GM18868 (cell line): ENCODE measurements at regions not wholly inside any gene's neighbourhood (a gene's known extent, or its start where the extent isn't known, plus 50 kb on each side); places are given as distances from the start of the nearest gene placed in this dataset.

Experiments used
- ATAC-seq: cut with Tn5 transposase; IDR thresholded peaks from one replicate; pipeline ENCODE4 v1.9.1; 2021; ENCODE audit warnings: mild to moderate bottlenecking, moderate library complexity; ENCODE audit not compliant: unreplicated experiment

DNA sequence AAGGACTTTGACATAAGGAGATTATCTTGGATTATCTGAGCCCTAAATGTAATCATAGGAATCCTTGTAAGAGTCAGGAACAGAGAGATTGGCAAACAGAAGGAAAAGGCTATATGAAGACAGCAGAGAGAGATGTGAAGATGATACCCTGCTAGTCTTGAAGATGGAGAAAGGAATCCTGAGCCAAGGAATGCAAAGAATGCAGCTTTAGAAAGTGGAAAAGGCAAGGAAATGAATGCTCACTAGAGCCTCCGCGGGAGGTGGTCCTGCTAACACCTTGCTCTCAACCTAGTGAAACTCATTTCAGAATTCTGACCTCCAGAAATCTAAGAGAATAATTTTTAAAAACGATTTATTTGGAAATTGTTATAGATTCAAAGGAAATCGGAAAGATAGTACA, 117.1 kb downstream of the TBXT start:
- ATAC-seq: no peak

DNA sequence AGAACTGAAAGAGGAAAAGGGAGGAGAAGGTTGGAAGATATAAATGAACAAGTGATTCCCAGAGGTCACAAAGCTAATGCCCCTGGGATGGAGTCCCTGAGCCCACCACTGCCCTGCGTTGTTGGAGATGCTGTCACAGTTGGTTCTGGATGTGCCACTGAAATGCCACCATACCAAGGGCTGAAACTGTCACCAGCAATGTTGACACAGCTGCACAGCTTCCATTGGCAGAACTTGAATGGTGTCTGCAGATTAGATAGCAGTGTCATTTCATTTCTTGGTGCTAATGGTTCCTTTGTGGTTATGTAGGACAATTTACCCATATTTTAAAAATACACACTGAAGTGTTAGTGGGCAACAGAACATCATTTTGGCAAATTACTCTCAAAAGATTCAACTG, 120.7 kb downstream of the TBXT start:
- ATAC-seq: no peak

GRCh38 chr6:166046226-166046625, 121.4 kb downstream of the TBXT start:
- ATAC-seq: no peak

DNA sequence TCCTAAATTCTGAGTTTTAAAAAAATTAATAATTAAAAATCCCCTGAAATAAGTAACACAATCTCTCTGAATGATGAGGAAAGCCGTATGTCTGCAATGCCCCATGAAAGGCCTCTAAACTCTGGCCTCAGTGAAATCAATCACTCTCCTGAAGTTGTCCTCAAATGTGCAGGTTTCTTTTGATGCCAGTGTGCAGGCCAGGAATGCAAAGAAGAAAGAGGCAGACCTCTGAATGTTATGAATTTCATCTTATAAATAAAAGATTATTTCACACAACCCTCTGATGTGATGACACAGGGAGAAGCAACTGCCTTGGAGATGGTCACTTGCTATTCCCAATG, 121.8 kb downstream of the TBXT start:
- ATAC-seq: no peak

DNA sequence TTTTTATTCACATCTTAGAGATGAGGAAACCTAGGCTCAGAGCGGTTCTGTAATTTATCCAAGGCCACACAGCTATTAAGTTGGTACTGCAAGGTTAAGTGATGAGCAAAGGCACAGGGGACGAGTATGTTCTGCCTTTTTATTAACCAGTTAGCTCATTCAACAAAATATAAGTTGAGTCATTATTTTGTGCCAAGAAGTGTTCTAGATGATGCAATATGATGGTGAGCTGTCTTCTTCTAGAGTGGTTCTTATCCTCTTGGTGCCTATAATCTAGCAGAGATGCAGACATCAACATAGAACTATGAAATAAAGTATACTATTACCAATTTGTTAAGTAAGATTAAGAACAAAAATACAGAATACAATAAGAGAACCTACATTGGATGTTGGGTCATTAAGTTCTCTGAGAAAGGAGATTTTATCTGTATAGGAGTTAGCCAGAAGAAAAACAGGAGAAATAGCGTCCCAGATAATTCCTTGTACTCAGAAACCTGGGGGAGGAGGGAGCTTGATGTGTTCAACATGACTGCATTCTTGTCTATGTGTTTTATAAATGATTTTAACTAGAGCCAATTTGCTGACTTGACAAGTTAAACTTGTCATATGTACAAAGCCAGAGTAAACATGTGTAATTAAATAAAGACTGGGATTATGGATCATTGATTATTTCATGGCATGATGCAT, 122.3 kb downstream of the TBXT start:
- no peak for ATAC-seq

DNA sequence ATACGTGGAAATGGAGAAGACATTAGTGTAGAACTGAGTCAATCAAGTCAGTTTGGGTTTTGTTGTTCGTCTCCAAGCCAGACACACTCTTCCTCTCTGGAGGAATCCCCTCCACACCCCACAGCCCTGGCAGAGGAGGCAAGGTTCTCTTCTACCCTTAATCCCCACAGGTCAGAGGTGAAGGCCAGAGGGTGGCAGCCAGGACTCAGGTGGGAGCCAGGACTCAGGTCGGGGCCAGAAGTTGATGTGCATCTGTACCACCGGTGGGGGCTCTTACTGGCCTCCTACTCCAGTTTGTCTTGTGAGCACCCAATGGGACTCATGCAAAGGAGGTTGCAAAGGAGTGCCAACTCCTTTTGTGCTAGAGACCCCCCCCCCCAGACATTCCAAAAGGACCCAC, 126.4 kb downstream of the TBXT start:
- no peak for ATAC-seq

- ATAC-seq: no peak
Measured at GRCh38 chr6:166040292-166040691, 127.4 kb downstream of the TBXT start.

GRCh38 chr6:166036316-166037095, 131.1 kb downstream of the TBXT start:
- ATAC-seq: no peak

GRCh38 chr6:166032366-166033200, 135.1 kb downstream of the TBXT start:
- peak; percentile 61 for ATAC-seq

GRCh38 chr6:166031275-166031674, 136.4 kb downstream of the TBXT start:
- ATAC-seq: no peak

- peak; percentile 85 for ATAC-seq
Measured at GRCh38 chr6:166029506-166029905, 138.1 kb downstream of the TBXT start.

- no peak for ATAC-seq
Measured at GRCh38 chr6:166027761-166028160, 139.9 kb downstream of the TBXT start.

GRCh38 chr6:166026586-166027126, 141.0 kb downstream of the TBXT start:
- no peak for ATAC-seq

GRCh38 chr6:166025149-166025898, 142.3 kb downstream of the TBXT start:
- ATAC-seq: no peak

GRCh38 chr6:166024252-166024651, 143.4 kb downstream of the TBXT start:
- no peak for ATAC-seq

DNA sequence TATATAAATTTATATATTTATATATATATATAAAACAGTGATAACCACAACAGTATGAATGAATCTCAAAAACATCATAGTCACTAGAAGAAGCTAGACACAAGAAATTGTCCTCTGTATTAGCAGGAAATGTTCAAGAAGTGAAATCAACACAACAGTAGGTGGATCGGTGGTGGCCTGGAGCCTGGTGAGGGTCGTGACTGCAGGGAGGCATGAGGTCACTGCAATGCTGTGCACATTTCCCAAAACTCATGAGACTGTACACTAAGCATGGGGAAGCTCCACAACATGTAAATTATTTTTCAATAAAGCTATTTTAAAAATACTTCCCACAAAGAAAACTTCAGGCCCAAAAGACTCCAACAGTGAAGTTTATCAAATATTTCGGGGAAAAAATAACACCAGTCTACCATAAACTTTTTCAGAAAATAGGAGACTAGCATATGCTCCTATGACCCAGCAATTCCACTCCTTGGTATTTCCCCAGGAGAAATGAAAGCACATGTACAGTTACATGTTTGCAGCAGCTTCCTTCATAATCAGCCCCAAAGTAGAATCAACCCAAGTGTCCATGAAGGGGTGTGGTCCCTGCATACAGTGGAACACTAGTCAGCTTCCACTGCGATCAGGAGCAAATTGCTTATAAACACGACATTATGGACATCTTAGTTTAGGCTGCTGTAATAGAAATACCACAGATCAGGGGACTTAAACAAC, 144.2 kb downstream of the TBXT start:
- ATAC-seq: no peak

DNA sequence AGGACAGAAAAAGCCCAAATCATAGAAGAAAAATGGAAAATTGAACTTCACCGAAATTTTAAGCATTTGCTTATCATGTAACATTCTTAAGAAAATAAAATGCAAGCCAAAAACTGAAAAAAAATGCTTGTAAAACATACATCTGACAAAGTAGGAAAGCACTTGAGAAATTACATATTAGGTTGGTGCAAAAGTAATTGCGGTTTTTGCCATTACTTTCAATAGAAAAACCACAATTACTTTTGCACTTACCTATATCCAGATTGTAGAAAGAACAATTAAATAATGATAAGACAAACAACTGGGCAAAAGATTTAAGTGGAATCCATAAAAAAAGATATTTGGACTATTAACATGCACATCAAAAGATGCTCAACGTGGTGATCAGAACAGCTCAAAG, 146.2 kb downstream of the TBXT start:
- no peak for ATAC-seq

DNA sequence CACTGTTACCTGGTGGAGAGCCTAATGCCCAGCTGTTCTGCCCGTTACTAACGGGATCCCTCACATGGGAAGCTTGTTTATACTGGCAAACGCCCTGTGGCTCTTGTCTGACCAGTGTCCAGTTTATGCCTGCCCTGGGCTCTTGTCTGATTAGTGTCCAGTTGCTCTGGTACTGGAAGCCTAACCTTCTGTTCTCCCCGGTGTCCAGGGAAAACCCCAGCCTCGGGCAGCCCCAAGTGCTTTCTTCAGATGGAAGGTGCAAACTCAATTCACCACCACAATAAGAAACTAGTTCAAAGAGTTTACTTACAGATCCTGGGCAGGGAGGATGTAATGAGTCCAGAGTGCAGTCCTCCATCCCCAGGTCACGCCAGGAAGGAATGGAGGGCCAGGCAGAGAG, 148.4 kb downstream of the TBXT start:
- ATAC-seq: no peak

DNA sequence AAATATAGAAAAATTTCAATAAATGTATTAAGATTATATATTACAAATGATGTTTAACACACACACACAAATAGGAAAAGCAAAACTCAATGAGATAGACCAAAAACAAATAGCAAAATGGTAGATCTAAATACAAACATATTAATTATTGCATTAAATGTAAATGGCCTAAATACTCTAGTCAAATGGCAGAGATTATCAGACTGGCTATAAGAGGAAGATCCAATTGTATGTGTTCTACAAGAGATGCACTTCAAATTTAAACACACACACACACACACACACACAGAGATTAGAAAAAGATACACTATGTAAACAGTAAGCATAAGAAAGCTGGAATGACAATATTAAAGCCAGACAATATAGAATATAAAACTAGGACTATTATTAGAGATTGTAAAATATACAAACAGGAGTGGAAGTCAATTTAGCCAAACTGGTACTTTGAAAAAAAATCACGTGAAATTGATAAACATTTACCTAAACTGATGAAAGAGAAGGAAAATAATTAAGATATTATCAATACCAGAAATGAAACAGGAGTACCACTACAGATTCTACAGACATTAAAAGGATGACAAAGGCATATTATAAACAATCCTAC, 150.5 kb downstream of the TBXT start:
- ATAC-seq: no peak

GRCh38 chr6:166014966-166015365, 152.7 kb downstream of the TBXT start:
- ATAC-seq: no peak
